Middle frontal gyrus (tissue), 1 donor: ENCODE measurements at regions not wholly inside any gene's neighbourhood (a gene's known extent, or its start where the extent isn't known, plus 50 kb on each side); places are given as distances from the start of the nearest gene placed in this dataset.

ENCODE experiments used
- DNase-seq: peaks from one replicate; pipeline ENCODE4 v3.0.0-alpha.2; 2015; ENCODE audit warnings: low spot score; ENCODE audit errors: extremely low spot score

- no peak for DNase-seq
Measured at GRCh38 chr5:91898019-91898418, 514.9 kb upstream of the ARRDC3 start.

GRCh38 chr5:91888810-91889209 is 505.7 kb upstream of the ARRDC3 start:
- no peak for DNase-seq

GRCh38 chr5:91885291-91886265 is 502.5 kb upstream of the ARRDC3 start:
- no peak for DNase-seq

- DNase-seq, result no peak
Measured at GRCh38 chr5:91884036-91884435, 500.9 kb upstream of the ARRDC3 start.

GRCh38 chr5:91875196-91875779 is 492.2 kb upstream of the ARRDC3 start:
- DNase-seq, result no peak

- no peak for DNase-seq
Measured at GRCh38 chr5:91867799-91868198, 484.7 kb upstream of the ARRDC3 start.

GRCh38 chr5:91865915-91866314 is 482.8 kb upstream of the ARRDC3 start:
- DNase-seq, result no peak

- no peak for DNase-seq
Measured at GRCh38 chr5:91864962-91865361, 481.8 kb upstream of the ARRDC3 start.

GRCh38 chr5:91851670-91852069 is 468.6 kb upstream of the ARRDC3 start:
- DNase-seq, result no peak

GRCh38 chr5:91850031-91850430 is 466.9 kb upstream of the ARRDC3 start:
- DNase-seq, result no peak

GRCh38 chr5:91849069-91849468 is 466.0 kb upstream of the ARRDC3 start:
- no peak for DNase-seq

GRCh38 chr5:91848453-91848852 is 465.3 kb upstream of the ARRDC3 start:
- DNase-seq, result no peak

GRCh38 chr5:91841423-91841822 is 458.3 kb upstream of the ARRDC3 start:
- no peak for DNase-seq

GRCh38 chr5:91840412-91840811 is 457.3 kb upstream of the ARRDC3 start:
- no peak for DNase-seq

GRCh38 chr5:91839721-91840120 is 456.6 kb upstream of the ARRDC3 start:
- no peak for DNase-seq

GRCh38 chr5:91839233-91839632 is 456.1 kb upstream of the ARRDC3 start:
- no peak for DNase-seq

GRCh38 chr5:91830361-91830953 is 447.3 kb upstream of the ARRDC3 start:
- no peak for DNase-seq

GRCh38 chr5:91825618-91826017 is 442.5 kb upstream of the ARRDC3 start:
- DNase-seq, result no peak

- DNase-seq, result no peak
Measured at GRCh38 chr5:91824406-91824805, 441.3 kb upstream of the ARRDC3 start.

- no peak for DNase-seq
Measured at GRCh38 chr5:91820874-91821273, 437.8 kb upstream of the ARRDC3 start.

- DNase-seq, result no peak
Measured at GRCh38 chr5:91816681-91817080, 433.6 kb upstream of the ARRDC3 start.

- DNase-seq, result no peak
Measured at GRCh38 chr5:91797576-91797975, 414.5 kb upstream of the ARRDC3 start.
